HG03280 (cell line): ENCODE measurements at regions not wholly inside any gene's neighbourhood (a gene's known extent, or its start where the extent isn't known, plus 50 kb on each side); places are given as distances from the start of the nearest gene placed in this dataset.
A peak's percentile ranks its signal among the peaks of the same experiment; 100 is the strongest.

Source experiments
- ATAC-seq: cut with Tn5 transposase; IDR thresholded peaks from one replicate; pipeline ENCODE4 v1.9.1; 2021; ENCODE audit warnings: mild to moderate bottlenecking, moderate library complexity; ENCODE audit not compliant: unreplicated experiment

GRCh38 chr13:60282708-60283107, 114.3 kb upstream of the TDRD3 start:
- no peak for ATAC-seq

- ATAC-seq: no peak
Measured at GRCh38 chr13:60286707-60287106, 110.3 kb upstream of the TDRD3 start.

GRCh38 chr13:60288569-60288968, 108.5 kb upstream of the TDRD3 start:
- no peak for ATAC-seq

GRCh38 chr13:60303166-60303565, 93.9 kb upstream of the TDRD3 start:
- no peak for ATAC-seq

- ATAC-seq: no peak
Measured at GRCh38 chr13:60311527-60311926, 85.5 kb upstream of the TDRD3 start.

GRCh38 chr13:60312851-60313505, 84.0 kb upstream of the TDRD3 start:
- ATAC-seq: no peak

- no peak for ATAC-seq
Measured at GRCh38 chr13:60318186-60318585, 78.8 kb upstream of the TDRD3 start.

GRCh38 chr13:60324131-60324530, 72.9 kb upstream of the TDRD3 start:
- ATAC-seq: no peak

GRCh38 chr13:60326273-60326672, 70.7 kb upstream of the TDRD3 start:
- ATAC-seq: no peak

- no peak for ATAC-seq
Measured at GRCh38 chr13:60327511-60327910, 69.5 kb upstream of the TDRD3 start.

GRCh38 chr13:60328073-60328472, 68.9 kb upstream of the TDRD3 start:
- peak; percentile 42 for ATAC-seq

- ATAC-seq: peak; percentile 67
Measured at GRCh38 chr13:60329221-60329923, 67.6 kb upstream of the TDRD3 start.

GRCh38 chr13:60331249-60332012, 65.6 kb upstream of the TDRD3 start:
- no peak for ATAC-seq

GRCh38 chr13:60332682-60333081, 64.3 kb upstream of the TDRD3 start:
- ATAC-seq: no peak

- no peak for ATAC-seq
Measured at GRCh38 chr13:60334310-60334709, 62.7 kb upstream of the TDRD3 start.

GRCh38 chr13:60335531-60335930, 61.5 kb upstream of the TDRD3 start:
- ATAC-seq: no peak

GRCh38 chr13:60338754-60339153, 58.3 kb upstream of the TDRD3 start:
- ATAC-seq: no peak

GRCh38 chr13:60343978-60344377, 53.0 kb upstream of the TDRD3 start:
- no peak for ATAC-seq

GRCh38 chr13:60347174-60347573, 49.8 kb upstream of the TDRD3 start:
- ATAC-seq: no peak
